Activated naive CD4-positive, alpha-beta T cell (primary cell): ENCODE measurements at regions not wholly inside any gene's neighbourhood (a gene's known extent, or its start where the extent isn't known, plus 50 kb on each side); places are given as distances from the start of the nearest gene placed in this dataset.

Experiments used
- DNase-seq, 4 experiments: peaks; one replicate each; lab custom pipeline; 2025; lab: John Stamatoyannopoulos, UW

DNA sequence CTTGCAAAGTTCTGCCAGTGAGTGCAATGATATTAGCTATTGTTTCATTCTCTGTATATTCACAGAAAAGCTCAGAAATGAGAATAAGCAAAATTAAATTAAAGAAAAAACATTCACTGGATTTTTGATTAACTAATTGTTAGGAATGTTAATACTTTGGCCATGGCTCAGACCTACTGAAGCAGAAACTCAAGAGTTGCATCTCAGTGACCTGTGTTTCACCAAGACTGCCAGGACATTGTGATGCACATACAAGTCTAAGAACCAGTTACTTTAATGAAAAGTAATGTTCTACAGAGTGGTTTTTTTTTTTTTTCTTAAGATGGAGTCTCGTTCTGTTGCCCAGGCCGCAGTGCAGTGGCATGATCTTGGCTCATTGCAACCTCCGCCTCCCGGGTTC lies 464.9 kb upstream of the NMUR2 start:
- no peak for DNase-seq

DNA sequence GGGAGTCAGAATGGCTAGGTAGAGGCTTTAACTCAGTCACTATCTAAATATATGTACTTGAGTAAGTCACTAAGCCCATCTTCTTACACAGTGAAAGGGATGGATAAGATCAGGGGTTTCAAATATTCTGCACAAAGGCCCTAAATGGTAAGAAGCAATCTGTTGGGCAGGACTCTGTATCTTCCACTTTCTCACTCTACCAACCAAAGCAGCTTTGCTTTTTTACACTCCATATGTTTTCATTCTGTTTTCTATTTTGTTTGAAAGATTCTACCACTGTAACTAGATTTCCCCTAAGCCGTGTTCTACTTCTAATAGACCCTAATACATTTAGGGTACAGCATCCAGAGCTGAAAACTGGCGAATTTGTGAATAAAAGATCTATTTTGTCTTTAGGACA lies 477.5 kb upstream of the NMUR2 start:
- DNase-seq: no peak

DNA sequence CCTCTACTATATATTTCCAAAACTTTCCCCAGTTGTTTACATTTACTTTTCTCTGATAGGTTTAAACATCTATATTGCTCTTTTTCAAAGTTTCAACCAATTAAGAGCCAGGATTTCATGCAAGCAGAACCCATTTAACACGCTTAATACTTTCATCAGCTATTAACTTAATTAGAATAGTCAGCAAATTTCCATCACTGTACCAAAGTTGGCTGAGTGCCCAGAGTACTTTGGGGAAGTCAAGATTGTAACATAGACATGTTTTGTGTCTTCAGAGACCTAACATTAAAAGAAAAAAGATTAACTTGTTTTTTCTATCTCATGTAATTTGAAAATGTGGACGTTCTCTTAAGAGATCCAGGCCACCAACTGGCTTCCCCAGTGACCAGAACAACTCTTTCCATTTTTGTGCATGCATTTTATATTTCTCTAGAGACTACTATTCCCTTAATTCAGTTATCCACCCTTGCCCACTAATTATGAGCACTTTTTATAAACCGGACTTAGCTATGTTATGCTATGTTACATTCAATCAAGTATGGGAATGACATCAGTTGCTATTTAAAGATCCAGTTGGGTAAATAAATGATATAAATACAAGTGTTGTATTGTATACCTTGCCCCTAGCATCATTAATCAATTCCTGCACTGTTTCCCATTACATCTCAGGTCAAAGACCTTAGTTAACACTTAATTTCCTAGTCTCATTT lies 478.1 kb upstream of the NMUR2 start:
- no peak for DNase-seq

DNA sequence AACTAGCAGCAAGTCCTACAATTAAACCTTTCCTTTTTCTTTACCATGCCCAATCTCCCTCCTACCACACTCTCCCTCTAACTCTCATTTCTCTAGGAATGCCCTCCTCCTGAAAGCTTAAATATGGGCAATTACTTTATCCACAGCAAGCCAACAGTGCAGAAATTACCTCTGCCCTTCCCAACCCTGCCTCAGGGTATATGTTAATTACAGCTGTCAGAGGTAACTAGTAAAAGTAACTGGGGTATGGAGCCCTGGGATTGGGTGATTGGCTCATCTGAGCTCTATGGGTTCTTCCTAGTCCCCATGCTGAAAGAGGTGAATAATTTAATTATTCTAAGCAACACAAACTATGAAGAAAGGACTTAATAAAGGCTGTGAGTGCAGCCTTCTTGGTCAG lies 478.9 kb upstream of the NMUR2 start:
- no peak for DNase-seq

DNA sequence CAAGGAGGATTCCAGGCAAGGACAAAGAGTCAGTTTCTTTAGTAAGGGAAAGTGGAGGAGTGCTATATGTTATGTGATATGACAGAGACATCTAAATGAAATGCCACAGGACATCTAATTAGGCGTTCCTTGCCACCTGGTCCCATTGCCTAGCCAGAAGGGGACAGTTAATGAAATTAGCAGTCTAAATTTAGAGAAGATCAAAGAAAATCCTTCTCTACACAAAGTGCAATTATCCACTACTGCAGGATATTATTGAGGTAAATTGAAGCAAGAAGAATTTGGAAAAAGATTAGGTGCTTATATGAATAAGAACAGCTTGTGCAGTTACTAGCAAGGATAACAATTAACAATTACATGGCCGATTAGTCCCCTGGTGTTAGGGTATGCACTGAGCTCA lies 495.3 kb upstream of the NMUR2 start:
- DNase-seq: no peak

DNA sequence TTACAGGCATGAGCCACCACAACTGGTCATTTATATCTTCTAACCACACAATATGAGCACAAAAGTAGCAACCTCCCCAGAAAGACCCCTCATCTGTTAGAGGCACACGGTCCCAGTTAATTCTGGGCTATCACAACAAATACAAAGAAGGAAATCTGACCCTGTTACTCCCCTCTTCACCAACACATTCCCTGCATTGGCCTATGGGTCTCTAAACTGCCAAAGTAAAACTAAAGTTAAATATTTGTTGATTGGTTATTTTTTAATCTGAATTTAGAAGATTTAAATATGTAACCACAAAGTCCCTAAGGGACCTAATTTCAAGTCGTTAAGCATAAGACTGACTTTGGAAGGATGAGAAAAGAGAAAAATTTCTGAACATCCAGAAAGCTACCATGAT lies 496.7 kb upstream of the NMUR2 start:
- DNase-seq: no peak

DNA sequence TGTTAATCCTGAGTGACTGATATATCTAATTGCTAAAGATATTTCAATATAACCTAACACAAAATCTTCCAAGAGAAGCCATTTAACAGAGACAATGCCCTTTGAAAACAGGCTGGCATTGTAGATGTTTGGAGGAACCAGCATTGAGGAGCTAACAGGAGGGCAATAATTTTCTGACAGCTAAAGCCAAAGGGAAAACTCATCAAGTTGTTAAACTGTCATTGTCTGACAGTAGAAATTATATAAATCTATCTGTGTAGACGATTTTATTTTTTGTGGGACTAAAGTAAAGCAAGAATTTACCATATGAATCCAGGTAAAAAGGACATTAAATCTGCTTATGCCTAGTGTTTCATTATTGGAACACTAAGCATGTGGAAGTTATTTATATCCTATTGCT lies 500.2 kb upstream of the NMUR2 start:
- no peak for DNase-seq

DNA sequence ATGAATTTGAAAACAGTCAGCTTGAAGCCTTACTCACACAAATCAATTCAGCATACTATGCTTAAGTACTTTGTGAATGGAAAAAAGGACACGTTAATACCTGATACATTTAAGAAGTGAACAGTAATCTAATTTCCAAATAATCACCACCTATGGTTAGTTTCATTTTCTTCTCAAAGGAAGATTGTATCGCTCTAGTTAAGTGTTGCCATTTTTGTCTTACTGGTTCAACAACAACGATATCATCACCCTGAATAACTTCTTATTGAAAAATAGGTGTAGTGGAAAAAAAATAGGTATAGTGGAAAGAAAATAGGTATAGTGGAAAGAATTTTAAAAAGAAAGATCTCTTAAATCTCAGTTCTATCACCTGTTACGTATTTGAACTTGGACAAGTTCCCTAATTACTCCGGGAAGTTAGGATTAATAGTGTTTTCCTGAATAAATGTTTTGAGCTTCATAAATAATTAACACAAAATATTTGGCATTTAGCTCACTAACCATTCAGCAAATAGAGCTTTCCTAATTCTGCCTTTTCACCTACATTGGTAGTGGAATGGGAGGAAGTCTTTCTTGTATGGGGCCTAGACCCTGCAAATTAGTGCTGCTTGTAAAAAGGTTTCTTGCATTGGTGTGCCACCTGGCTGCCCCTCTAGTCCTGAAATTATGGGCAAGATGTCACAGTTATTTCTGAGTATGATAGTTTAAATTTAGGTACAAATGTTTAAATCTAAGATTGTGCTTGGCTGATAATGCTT lies 502.6 kb upstream of the NMUR2 start:
- no peak for DNase-seq

DNA sequence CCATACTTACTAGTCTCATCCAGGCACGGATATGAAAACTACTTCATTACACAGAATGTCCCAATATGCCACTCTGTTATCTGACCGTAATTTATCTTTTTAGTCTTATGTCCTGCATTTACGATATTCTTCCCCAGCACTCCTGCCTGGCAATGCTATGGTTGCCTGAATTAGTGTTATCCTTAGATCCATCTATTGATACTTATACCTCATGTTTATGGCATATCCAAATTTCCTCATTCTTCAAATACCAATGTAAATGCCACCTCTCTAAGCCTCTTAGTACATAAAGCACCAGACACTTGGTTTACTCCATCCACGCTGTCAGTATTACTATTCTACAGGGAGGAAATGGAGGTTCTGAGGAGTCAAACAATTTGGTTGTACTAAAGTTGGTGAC lies 507.8 kb upstream of the NMUR2 start:
- no peak for DNase-seq

DNA sequence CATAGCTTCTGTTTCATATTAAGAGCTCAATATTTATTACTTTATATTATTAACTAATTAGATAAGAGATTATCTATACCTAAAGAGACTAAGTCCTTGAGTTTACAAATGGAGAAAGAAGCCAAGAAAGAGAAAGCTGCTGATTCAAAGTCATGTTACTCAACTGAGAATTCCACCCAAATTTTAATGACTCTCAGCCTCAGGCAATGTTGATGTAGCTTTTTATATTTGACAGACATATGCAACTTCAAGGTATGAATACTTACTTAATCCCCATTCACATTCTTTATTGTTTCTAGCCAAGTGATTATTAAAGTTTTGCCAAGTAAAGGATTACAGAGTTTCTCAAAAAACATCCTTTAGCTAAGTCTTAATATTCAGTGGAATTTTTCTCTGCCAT lies 527.5 kb upstream of the NMUR2 start:
- DNase-seq: no peak

DNA sequence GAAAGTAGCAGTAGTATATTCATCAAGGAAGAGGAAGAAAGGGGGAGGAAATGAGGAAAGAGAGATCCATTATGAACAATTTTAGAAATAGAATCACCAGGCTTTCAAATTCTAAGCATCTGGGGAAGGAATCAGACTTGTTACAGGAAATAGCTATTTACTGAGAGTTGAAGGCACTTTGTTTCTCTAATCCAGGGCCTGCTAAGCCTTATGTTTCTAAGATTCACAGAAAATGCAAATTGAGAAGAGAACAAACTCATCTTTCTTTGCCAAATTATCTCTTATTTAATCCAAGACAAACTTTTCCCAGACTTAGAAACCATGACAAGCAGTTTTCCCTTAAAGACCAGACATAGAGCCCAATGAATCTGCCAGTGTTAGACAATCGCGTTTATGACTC lies 528.0 kb upstream of the NMUR2 start:
- no peak for DNase-seq

DNA sequence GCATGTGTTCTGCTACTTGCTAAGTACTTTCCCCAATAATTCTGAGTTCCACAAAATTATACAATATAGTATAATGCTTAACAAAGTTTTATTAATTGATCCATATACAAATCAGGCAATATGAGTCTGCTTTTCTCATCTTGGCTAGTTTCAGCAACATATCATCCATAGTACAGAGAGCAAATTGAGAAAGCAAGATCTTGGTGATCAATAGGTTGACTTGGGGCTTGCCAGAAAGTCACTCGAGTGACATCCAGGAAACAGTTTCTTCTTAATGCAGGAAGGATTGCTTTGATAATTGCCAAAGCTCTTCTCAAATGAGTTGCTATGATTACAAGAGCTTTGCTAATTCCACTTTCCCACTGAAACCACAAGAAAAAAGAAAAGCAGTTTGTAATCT lies 533.6 kb upstream of the NMUR2 start:
- DNase-seq: no peak

DNA sequence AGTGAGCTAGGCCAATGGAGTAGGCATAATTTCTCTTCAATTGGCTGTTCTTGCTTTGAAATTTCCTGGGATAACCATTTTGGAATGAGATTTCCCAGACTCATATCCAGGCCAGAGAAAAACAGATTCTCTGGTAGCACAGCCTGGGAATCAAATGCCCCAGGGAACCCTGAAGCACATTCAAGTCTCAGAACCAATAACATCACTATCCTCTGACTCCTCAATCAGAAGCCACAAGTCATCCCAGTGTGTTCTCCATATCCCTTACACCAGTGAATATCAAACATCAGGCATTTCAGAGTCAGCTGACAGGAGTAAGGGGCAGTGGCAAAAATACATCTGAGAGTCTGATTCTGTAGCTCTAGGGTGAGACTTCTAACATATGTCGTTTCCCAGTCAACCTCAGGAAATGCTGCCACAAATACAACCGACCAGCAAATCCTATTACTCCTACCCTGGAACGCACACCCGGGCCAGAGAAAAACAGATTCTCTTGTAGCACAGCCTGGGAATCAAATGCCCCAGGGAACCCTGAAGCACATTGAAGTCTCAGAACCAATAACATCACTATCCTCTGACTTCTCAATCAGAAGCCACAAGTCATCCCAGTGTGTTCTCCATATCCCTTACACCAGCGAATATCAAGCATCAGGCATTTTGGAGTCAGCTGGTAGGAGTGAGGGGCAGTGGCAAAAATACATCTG lies 537.7 kb upstream of the NMUR2 start:
- DNase-seq: no peak

DNA sequence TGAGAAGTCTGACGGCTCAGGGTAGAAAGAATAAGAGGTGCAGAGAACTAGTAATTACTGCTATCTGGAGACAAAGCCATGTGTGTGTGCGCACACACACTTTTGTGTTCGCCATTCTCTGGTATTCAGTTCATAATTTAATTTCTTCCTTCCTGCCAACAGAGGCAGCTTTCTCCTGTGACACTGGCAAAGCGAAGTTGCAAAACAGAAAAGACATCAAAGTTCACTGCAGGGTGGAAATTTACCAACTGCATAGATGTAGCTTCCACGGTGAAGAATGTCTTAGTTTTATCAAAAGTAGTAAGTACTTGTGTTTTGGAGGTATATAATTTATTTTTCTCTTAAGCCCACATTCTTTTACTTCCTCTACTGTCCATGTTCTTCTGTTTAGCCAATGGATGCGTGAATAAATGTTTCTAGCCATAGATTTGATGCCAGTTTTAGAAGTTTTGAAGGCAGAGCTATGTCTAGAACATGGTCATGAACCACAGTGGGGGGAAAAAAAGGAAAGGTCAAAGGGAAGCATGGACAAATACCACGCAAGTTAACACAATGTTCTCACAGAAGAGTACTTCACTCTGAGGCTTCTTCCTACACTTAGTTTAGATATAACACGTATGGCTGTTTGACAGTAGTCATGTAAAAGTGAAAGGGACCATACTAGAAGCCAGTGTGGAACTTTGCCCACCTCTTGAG lies 536.5 kb upstream of the GRIA1 start:
- DNase-seq: no peak

DNA sequence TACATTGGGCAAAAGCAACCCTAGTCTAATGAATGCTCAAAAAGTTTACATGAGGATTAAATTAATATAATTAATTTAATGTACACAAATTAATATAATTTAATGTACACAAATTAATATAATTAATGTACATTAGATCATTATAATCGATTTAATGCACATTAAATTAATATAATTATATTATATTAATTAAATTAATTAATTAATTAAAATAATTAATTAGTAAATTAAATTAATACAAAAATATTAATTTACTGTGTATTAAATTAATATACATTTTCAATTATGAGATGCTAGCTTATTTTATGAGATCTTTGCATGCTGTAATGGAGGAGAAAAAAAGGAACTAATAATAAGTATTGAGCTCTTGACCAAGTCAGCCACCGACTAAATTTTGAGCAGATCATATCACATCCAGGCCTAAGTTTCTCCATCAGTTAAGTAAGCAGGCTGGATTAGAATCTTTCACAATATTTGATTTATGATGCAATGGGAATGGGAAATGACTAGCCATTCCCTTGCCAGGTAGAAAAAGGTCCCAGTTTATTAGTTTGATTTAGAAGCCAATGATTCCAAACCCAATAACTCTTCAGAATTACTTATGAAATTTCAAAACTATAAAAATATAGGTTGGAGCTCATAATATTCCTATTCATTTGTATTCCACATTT lies 533.4 kb upstream of the GRIA1 start:
- DNase-seq: no peak

DNA sequence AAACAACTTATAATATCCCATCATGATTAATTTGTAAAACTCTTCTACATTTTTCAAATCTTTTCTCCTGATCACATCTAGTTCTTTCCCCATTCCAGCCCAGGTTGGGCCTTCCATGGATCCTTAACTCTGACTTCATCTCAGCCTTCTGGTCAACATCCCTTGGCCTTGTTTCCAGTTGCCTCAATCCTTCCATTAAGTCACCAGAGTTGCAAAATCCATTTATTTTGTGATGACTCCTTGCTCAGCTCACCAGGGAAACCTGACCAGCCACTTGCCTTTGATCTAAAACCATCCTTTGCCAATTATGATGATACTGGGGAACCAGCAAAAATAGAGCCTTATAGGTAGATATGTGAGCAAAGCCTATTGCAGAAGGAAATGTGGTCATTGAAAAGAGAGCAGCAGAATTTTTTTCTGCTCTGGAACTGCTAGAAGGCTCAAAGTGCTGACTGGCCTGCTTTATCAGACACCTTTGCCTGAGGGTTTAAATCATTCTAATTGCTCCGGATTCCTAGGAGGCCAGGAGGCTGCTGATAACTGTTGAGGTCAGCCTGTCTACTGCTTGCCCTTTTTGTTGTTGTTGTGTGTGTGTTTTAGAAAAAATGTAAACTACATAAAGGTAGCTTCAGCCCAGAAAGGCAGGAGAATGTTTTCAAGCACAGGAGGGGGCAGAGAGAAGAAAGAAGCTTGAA lies 512.2 kb upstream of the GRIA1 start:
- DNase-seq: no peak

DNA sequence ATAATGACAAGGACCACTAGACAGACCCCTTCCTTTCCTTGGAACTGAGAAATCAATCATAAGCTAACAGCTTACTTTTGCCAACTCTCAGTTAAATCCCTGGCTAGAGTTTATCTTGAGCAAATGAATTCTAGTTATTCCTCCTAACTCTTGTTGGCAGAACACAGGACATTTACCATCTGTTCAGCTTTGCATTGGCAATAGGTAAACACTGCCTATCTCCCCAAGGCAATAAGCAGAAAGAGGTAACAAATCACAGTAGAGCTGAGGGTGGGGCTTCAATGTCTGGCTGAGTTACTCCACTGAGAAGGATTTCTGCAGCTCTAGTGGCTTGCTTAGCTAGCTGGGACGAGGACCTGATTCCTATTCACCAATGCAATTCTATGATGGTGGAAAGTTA lies 503.3 kb upstream of the GRIA1 start:
- no peak for DNase-seq

DNA sequence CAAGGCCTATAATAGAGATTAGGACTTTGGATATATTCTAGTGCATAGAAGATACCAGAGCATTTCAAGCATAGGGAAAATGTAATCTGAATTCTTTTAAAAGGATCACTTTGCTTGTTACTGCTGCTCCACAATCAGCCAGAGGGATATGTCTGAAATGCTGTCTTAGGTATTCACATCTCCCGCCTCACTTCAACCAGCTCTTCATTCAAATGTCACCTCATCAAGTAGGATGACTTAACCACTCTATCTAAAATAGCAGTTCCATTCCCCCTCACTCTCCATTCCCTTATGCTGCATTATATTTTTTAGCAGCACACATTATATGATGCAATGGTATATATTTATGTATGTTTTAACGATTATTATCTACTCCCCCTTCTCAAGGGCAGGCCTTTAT lies 500.3 kb upstream of the GRIA1 start:
- DNase-seq: no peak

DNA sequence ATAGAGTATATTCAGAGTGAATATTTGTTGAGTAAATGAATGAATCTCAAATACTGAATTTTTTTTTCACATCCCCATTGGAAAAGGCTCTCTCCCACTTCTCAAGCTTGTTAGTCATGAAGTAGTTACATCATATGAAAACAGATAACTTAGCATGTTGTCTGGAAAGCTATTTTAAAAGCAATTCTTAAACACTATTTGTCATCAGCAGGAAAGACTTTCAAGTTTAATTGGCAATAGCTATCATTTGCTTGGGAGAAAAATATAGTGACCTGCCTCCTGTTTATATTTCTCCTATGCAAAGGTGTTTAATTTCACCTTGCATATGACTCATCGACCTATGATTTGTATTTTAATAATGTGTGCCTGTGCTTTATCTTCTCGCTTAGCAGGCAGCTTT lies 499.8 kb upstream of the GRIA1 start:
- DNase-seq: no peak

DNA sequence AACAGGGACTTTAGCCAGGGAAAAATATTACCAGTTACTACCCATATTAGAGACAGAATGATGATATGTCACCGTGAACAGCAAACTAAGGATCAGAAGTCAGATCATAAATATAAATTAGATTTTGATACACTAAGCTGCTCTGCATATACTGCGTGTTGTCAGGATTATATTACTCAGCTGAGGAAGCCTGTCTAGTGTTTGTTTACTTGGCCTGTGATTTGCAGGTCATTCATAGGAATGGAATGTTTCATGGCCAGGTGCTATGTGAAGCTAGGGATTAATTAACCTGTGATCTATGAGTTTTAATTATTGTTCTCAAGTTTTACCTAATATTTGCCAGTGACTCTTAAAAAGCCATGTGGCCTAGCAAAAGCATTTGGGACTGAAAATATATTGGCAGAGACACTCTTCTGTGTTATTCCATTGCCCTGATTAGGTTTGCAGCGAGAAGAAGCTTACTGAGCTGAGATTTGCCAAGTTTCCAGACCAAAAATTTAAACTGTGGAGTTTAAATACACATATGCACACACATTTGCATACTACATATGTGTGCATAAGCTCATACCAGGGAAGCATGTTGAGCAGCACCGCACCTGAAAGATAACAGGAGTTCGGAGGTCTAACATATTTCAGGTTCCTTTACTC lies 496.3 kb upstream of the GRIA1 start:
- DNase-seq: no peak

DNA sequence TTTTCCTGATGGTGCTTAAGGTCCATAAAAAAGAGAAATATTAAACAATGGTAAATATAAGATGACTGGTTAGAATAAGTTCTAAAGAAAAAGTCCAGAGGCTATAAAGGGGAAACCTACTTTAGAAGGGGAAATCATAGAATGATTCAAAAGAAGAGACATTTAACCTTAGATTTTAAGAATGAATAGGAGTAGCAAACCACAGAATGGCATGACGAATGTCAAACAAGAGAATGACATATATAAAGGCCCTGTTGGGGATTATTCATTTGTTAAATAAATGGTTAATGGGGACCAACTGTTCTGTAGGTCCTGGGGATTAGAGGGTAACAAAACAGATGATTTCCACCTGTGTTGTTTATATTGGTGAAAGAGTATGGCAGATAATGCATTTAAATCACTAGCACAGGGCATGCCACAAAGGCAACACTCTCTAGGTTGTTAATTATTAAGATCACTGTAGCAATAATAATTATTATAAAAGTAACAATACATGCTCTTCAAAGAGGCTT lies 495.2 kb upstream of the GRIA1 start:
- no peak for DNase-seq
